ENCODE measurements at regions not wholly inside any gene's neighbourhood (a gene's known extent, or its start where the extent isn't known, plus 50 kb on each side); places are given as distances from the start of the nearest gene placed in this dataset.

- FAIRE-seq (no peak), DNase-seq (ENCODE audit: insufficient read length, low spot score) (no peak)
- TF ChIP-seq TAF1 (IDR thresholded peaks at IDR 0.05; ENCODE audit: low read depth, low read length) (no peak), POLR2A (IDR thresholded peaks at IDR 0.05; ENCODE audit: low read depth, low read length) (no peak), PAX5 (IDR thresholded peaks at IDR 0.05; ENCODE audit: insufficient read depth, low read length, severe bottlenecking) (no peak), POU2F2 (IDR thresholded peaks at IDR 0.05; ENCODE audit: low read depth, low read length) (no peak), POLR2AphosphoS5 (IDR thresholded peaks at IDR 0.05; ENCODE audit: low read depth, low read length) (no peak), SPI1 (IDR thresholded peaks at IDR 0.05; ENCODE audit: low read depth, low read length) (no peak)
Measured at GRCh38 chr3:72247645-72248388, 462.9 kb upstream of the PROK2 start.

GRCh38 chr3:72247126-72247525 is 462.2 kb upstream of the PROK2 start:
- TF ChIP-seq POU2F2 (IDR thresholded peaks at IDR 0.05; ENCODE audit: low read depth, low read length) (no peak), TAF1 (IDR thresholded peaks at IDR 0.05; ENCODE audit: low read depth, low read length) (no peak), PAX5 (IDR thresholded peaks at IDR 0.05; ENCODE audit: insufficient read depth, low read length, severe bottlenecking) (no peak), POLR2AphosphoS5 (IDR thresholded peaks at IDR 0.05; ENCODE audit: low read depth, low read length) (no peak), SPI1 (IDR thresholded peaks at IDR 0.05; ENCODE audit: low read depth, low read length) (no peak), POLR2A (IDR thresholded peaks at IDR 0.05; ENCODE audit: low read depth, low read length) (no peak)
- no peak for DNase-seq (ENCODE audit: insufficient read length, low spot score)
- peak; percentile 13 for FAIRE-seq

- FAIRE-seq = no peak
- DNase-seq (ENCODE audit: insufficient read length, low spot score) = no peak
Measured at GRCh38 chr3:72246685-72247084, 461.7 kb upstream of the PROK2 start.

GRCh38 chr3:72245183-72245811 is 460.3 kb upstream of the PROK2 start:
- FAIRE-seq (no peak), DNase-seq (ENCODE audit: insufficient read length, low spot score) (no peak)
- no peak for TF ChIP-seq SPI1 (IDR thresholded peaks at IDR 0.05; ENCODE audit: low read depth, low read length)
- no peak for TF ChIP-seq PAX5 (IDR thresholded peaks at IDR 0.05; ENCODE audit: insufficient read depth, low read length, severe bottlenecking)
- TF ChIP-seq POLR2AphosphoS5 (IDR thresholded peaks at IDR 0.05; ENCODE audit: low read depth, low read length) = no peak
- TF ChIP-seq POLR2A (IDR thresholded peaks at IDR 0.05; ENCODE audit: low read depth, low read length) = no peak
- no peak for TF ChIP-seq POU2F2 (IDR thresholded peaks at IDR 0.05; ENCODE audit: low read depth, low read length)
- TF ChIP-seq TAF1 (IDR thresholded peaks at IDR 0.05; ENCODE audit: low read depth, low read length) = no peak

More at GRCh38 chr3:72246685-72247084, 461.7 kb upstream of the PROK2 start:
- TF ChIP-seq POLR2A (IDR thresholded peaks at IDR 0.05; ENCODE audit: low read depth, low read length) (no peak), PAX5 (IDR thresholded peaks at IDR 0.05; ENCODE audit: insufficient read depth, low read length, severe bottlenecking) (no peak), TAF1 (IDR thresholded peaks at IDR 0.05; ENCODE audit: low read depth, low read length) (no peak), SPI1 (IDR thresholded peaks at IDR 0.05; ENCODE audit: low read depth, low read length) (no peak), POU2F2 (IDR thresholded peaks at IDR 0.05; ENCODE audit: low read depth, low read length) (no peak), POLR2AphosphoS5 (IDR thresholded peaks at IDR 0.05; ENCODE audit: low read depth, low read length) (no peak)

GRCh38 chr3:72244396-72244795 is 459.4 kb upstream of the PROK2 start:
- FAIRE-seq (no peak), DNase-seq (ENCODE audit: insufficient read length, low spot score) (no peak)

GRCh38 chr3:72242326-72242725 is 457.4 kb upstream of the PROK2 start:
- TF ChIP-seq PAX5 (IDR thresholded peaks at IDR 0.05; ENCODE audit: insufficient read depth, low read length, severe bottlenecking) = no peak
- TF ChIP-seq TAF1 (IDR thresholded peaks at IDR 0.05; ENCODE audit: low read depth, low read length) = no peak
- no peak for TF ChIP-seq POLR2AphosphoS5 (IDR thresholded peaks at IDR 0.05; ENCODE audit: low read depth, low read length)
- no peak for TF ChIP-seq POU2F2 (IDR thresholded peaks at IDR 0.05; ENCODE audit: low read depth, low read length)
- TF ChIP-seq POLR2A (IDR thresholded peaks at IDR 0.05; ENCODE audit: low read depth, low read length) = no peak
- no peak for TF ChIP-seq SPI1 (IDR thresholded peaks at IDR 0.05; ENCODE audit: low read depth, low read length)
- FAIRE-seq (no peak), DNase-seq (ENCODE audit: insufficient read length, low spot score) (no peak)

More at GRCh38 chr3:72244396-72244795, 459.4 kb upstream of the PROK2 start:
- no peak for TF ChIP-seq POLR2AphosphoS5 (IDR thresholded peaks at IDR 0.05; ENCODE audit: low read depth, low read length)
- TF ChIP-seq PAX5 (IDR thresholded peaks at IDR 0.05; ENCODE audit: insufficient read depth, low read length, severe bottlenecking) = no peak
- no peak for TF ChIP-seq TAF1 (IDR thresholded peaks at IDR 0.05; ENCODE audit: low read depth, low read length)
- TF ChIP-seq POU2F2 (IDR thresholded peaks at IDR 0.05; ENCODE audit: low read depth, low read length) = no peak
- TF ChIP-seq SPI1 (IDR thresholded peaks at IDR 0.05; ENCODE audit: low read depth, low read length) = no peak
- no peak for TF ChIP-seq POLR2A (IDR thresholded peaks at IDR 0.05; ENCODE audit: low read depth, low read length)

- no peak for FAIRE-seq
- TF ChIP-seq POU2F2 (IDR thresholded peaks at IDR 0.05; ENCODE audit: low read depth, low read length) (no peak), POLR2A (IDR thresholded peaks at IDR 0.05; ENCODE audit: low read depth, low read length) (no peak), PAX5 (IDR thresholded peaks at IDR 0.05; ENCODE audit: insufficient read depth, low read length, severe bottlenecking) (no peak), SPI1 (IDR thresholded peaks at IDR 0.05; ENCODE audit: low read depth, low read length) (no peak), POLR2AphosphoS5 (IDR thresholded peaks at IDR 0.05; ENCODE audit: low read depth, low read length) (no peak), TAF1 (IDR thresholded peaks at IDR 0.05; ENCODE audit: low read depth, low read length) (no peak)
- no peak for DNase-seq (ENCODE audit: insufficient read length, low spot score)
Measured at GRCh38 chr3:72241525-72241924, 456.6 kb upstream of the PROK2 start.

- no peak for TF ChIP-seq POLR2AphosphoS5 (IDR thresholded peaks at IDR 0.05; ENCODE audit: low read depth, low read length)
- no peak for TF ChIP-seq POU2F2 (IDR thresholded peaks at IDR 0.05; ENCODE audit: low read depth, low read length)
- TF ChIP-seq PAX5 (IDR thresholded peaks at IDR 0.05; ENCODE audit: insufficient read depth, low read length, severe bottlenecking) = no peak
- no peak for TF ChIP-seq TAF1 (IDR thresholded peaks at IDR 0.05; ENCODE audit: low read depth, low read length)
- TF ChIP-seq SPI1 (IDR thresholded peaks at IDR 0.05; ENCODE audit: low read depth, low read length) = no peak
- no peak for TF ChIP-seq POLR2A (IDR thresholded peaks at IDR 0.05; ENCODE audit: low read depth, low read length)
- DNase-seq (ENCODE audit: insufficient read length, low spot score) (no peak), FAIRE-seq (no peak)
Measured at GRCh38 chr3:72240531-72240930, 455.6 kb upstream of the PROK2 start.

- TF ChIP-seq POU2F2 (IDR thresholded peaks at IDR 0.05; ENCODE audit: low read depth, low read length) = no peak
- TF ChIP-seq PAX5 (IDR thresholded peaks at IDR 0.05; ENCODE audit: insufficient read depth, low read length, severe bottlenecking) = no peak
- TF ChIP-seq POLR2AphosphoS5 (IDR thresholded peaks at IDR 0.05; ENCODE audit: low read depth, low read length) = no peak
- TF ChIP-seq TAF1 (IDR thresholded peaks at IDR 0.05; ENCODE audit: low read depth, low read length) = no peak
- no peak for TF ChIP-seq SPI1 (IDR thresholded peaks at IDR 0.05; ENCODE audit: low read depth, low read length)
- no peak for TF ChIP-seq POLR2A (IDR thresholded peaks at IDR 0.05; ENCODE audit: low read depth, low read length)
- DNase-seq (ENCODE audit: insufficient read length, low spot score) = no peak
- FAIRE-seq = no peak
Measured at GRCh38 chr3:72238801-72239200, 453.9 kb upstream of the PROK2 start.

All from GM12891 (cell line).